Ureter (tissue), 1 donor: ENCODE measurements at regions not wholly inside any gene's neighbourhood (a gene's known extent, or its start where the extent isn't known, plus 50 kb on each side); places are given as distances from the start of the nearest gene placed in this dataset.

Source experiments
- DNase-seq: peaks from one replicate; pipeline ENCODE4 v3.0.0-alpha.2; 2020; ENCODE audit warnings: low spot score
- donor health status: DM: yes; HTN: yes; CAD: no.

DNA sequence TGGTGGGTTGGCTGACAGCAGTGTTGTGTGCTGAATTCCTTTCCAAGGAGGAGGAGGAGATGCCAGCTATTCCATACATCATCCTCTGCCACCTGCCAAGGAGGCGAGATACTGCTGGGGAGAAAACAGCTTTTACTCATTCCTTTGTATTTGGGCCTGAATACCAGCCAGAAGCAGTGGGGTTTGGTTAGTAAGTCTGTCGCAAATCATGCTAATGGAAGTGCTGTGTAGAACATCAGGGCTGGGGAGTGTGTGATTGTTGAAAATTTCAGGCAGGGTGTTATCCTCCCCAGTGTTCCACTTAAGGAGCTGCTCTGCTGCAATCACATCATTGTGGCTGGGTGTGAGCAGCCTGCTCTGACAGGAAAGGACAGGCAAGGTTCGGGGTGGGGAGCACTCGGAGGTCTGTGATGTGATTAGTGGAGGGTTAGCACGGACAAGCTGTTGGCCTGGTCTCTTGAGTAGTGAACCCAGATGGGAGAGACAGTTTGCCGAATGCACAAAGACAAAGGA is 128.2 kb upstream of the DLX2 start:
- peak; percentile 41 for DNase-seq

DNA sequence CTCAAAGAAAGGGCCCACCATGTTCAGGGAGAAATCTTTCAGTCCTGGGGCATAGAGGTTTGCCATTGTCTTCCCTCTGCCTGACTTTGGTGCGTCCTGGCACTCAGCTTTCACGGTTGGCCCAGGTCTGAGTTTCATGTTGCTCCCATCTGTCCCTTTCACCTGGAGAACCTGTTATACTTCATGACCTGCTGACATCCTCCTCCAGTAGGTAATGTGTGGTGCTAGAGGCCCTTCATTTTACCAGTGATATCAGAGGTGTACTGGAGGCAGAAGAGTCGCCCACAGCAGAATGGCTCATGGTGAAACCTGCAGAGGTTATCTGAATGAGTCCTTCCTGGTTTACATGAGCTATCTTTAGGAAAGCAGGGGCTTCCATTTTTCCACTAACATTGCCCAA is 128.8 kb upstream of the DLX2 start:
- no peak for DNase-seq

DNA sequence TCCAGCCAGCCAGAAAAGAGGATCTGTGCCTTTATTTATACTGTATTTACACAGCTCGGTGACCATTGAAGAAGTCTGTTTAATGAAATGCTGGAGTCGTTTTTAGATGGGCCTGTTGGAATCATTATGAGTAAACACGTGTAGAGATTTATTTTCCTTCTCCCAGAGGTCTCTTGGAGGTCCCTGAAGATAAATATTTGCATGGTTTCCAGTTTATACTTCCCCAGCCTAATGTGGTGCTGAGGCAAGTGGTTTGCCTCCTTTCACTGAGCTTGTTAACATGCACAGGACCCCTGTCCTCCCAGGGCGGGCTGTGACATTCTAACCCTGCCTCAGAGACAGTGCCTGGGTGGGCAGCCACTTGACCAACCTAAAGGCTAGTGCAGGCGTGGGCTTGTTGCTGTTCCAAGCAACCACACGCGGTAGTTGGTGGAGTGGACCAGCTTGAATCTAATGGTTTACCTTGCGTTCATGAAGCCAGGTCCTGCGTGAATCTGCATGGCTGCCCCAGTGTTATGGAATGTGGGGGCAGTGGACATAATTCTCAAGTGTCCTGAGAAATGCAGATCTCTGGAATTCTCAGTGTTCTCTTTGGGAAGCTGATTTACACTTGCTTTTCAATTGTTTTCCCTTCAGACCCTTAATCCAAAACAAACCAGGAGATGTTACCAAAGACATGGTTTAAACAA is 130.2 kb upstream of the DLX2 start:
- DNase-seq = no peak

DNA sequence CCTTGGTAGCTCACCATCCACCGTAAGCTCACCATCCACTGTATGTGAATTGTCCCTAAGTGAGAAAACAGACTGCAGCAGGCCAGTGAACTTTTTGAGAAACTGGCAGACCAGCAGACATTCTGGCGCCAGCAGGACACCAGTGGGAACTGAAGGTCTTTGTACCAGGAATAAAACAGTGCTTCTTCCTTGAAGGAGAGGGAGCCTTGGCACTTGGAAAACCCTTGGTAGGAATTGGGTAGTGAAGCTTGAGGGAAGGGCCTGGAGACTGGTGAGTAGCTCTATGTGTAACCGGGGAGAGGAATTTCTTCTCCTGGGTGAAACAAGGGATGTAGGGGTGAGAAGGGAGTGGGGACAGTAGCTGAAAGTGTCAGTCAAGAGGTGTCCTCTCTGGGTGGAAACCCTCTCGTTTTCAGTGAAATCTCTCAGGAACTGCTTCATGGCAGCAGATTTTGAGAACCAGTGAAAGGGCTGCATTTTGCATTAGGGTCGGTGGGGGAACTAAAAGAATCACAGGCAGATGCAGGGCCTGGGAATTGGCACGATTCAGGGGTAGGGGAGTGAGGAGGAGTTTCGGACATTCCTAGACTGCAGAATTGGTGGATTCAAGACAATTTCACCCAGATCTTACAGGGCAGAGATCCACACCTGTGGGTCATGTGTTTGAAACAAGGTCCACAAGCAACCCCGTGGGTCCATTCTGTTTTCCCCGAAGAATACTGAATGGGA is 131.5 kb upstream of the DLX2 start:
- DNase-seq = no peak

DNA sequence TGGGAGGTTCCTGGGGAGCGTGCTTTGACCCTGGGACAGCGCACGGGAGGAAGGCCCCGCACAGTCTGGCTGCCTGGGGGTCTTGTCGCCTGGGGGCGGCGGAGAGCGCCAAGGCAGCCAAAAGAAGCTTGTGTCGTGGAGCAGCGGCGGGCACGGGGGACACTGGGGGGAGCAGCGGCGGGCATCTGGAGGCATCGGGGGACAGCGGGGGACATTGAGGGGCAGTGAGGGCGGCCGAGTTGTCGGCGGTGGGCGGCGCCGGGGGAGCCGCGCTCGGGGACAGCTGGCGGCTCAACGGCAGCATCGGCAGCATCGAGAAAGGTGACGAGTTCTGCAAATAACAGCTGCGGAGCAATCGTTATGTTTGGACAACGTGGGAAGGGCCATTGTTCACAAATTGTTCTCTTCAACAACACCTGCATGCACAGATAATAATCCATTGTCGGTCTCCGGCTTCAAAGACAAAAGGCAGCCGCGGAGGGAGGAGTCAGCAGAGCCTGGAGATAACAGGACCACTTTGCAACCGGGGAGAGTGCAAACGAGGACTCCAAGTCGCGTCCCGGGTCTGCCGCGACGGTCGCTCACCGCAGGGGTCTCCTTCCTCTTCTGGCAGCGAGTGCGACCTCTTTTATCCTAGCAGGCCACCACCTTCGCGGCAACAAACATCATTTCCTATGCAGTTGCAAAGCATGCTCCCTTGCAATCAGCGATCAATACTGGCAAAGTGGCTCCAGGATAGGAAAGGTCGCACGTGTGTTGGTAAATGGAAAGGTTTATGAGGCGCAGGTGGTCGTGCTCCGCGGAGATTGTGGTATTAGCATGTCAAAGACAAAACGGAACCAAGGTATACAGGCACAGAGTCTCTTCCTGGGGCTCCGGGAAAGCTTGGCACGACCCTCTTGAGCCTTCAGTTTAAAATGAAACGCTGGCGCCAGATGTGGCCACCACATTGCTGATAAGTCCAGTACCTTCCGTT is 132.3 kb upstream of the DLX2 start:
- no peak for DNase-seq

DNA sequence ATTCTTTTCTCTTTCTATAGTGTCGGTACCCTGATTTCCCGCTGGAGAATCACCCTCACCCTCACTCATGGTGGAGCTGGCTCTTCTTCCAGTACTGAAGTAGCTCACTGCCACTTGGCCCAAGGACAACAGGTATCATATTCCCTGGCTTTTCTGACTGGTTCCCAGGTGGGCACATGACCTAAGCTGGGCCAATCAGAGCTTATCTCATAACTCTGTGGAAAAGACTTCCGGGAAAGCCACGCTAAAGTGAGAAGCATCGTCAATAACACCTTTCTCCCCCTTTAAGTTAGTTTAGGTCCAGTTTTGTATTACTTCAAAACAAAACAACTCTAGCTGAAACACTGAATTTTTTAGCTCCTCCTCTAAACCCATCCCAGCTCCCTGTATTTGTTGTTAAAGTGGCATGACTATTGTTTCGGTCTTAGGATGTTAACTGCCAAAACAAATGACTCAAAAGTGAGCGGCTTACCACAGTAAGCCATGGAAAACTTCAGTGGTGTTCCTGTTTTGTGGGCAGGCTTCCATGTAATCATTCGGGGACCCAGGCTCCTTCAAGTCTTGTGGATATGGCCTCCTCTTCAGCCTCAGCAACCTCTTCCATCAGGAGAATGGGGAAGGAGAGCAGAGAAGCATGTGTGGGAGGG is 137.4 kb upstream of the DLX2 start:
- DNase-seq = no peak

DNA sequence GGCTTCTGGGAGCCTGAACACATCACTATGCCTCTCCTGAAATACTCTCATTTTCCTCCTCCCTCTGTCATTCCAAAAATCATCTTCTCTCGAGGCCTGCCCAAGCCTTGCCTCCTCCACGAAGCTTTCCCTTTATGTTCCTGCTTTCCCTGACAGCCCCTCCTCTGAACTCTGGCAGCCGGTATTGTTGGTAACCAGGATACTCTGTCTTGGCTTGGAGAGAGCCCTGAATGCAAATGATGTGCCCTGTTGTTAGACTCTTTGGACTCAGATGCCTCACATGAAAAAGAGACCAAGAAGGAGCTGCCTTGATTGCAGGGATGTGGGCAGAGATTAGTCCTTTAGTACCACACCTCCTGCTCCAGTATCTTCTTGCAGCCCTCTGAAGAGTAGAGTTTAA is 138.5 kb upstream of the DLX2 start:
- no peak for DNase-seq

DNA sequence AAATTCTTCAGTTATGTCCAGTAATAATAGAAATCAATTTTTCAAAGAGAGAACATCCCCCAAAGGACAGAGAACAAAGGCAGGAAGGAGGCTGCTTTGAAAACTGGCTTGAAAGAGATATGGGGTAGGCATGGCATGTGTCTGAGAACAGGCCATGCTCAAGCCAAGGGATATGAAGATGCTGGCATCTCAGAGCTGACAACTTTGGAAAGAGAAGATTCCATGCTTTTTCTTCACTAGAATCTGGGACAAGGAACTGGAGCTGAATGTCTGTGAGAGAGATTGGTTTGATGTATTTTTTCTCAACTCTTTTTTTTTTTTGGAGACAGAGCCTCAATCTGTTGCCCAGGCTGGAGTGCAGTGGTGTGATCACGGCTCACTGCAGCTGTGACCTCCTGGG is 139.8 kb upstream of the DLX2 start:
- DNase-seq = no peak

DNA sequence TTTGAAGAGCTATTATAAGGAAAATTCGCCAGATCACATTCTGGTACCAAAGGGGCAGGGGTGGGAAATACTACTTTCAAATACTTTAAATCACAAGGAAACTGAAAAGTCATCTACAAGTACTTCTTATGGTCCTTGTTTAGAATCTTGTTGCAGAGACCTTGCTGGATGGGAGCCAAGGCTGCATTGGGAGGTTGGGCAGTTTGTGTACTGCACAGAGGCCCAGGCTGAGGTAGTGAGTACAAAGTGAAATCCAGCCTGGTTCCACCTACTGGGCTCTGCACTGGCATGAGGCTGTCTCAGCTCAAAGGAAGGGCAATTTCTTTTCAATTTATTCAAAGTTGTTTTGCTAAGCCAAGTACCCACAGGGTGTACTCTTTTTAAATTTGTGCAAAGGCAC is 140.3 kb upstream of the DLX2 start:
- DNase-seq = no peak

DNA sequence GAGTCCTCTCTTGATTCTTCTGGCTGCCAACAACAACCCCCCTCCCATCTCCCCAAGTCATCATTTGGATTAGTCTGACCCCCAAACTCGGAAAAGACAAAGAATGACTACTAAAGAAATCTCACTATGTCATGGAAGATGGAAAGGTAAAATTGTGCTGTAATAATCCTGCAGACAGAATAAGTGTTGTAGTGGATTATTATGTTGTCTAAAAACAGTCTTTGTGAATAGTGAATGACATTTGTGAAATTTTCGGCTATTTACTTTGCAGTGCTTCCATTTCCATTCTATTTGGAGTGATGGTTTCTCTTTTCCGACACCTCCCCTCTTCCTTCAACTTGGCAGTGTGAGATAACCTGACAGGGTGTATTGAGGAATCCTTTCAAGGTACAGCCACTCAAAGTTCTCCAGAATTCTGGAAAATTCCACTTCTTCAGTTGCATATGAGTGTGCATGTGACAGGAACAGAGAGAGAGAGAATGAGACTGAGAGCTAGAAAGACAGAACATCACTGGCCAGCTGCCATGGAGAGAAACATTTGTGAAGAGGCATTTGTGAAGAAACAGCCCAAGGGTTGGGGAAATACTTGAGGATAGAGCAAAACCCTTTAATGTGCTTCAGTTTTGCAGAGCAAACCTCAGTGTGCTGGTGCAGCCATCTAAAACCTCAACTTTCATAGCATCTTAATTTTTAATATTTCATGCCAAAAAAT is 141.9 kb upstream of the DLX2 start:
- DNase-seq = no peak

DNA sequence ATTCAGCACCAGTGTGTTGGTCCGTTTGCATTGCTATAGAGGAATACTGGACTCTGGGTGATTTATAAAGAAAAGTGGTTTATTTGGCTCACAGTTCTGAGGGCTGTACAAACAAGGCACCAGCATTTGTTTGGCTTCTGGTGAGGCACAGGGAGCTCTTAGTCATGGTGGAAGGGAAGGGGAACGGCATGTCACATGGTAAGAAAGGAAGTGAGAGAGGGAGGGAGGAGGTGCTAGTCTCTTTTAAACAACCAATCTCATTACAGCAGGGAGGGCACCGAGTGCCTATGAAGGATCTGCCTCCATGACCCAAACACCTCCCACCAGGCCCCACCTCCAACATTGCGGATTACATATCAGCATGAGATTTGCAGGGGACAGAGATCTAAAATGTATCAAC is 143.9 kb upstream of the DLX2 start:
- DNase-seq = no peak

DNA sequence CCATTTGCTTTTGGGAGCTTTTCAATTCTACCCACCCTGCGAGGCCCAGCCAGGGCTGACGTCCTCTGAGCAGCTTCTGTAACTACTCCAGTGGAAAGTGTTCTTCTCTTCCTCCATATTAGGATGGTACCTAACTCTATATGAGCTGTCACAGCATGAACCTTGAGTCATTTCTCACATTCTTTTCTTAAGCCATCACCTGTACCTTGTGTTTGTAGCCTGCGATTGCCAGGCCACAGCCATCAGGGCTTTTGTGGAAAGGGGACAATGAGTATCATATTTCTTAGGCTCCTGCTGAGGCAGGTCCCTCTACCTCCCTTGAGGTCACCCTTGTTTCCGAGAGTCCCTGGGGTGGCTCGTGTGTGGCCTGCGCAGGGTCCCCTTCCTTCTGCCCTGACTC is 144.5 kb upstream of the DLX2 start:
- DNase-seq = no peak

DNA sequence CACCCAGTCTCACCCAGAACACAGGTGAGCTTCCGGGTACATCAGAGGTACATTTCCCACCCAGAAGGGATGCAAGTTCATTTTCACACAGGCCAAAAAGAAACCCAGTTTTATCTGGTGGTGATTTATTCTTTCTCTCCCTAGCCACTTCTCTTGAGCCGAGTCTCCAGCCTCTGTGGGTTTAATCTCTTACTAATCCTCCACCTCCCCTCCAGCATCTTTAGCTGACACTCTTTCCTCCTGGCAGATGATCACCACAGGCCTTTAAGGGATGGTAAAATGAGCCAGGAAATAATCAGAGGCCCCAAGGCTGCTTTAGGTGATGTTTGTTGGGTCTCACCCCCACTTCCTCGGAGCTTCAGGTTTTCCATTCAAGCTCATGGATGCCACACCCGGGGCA is 145.7 kb upstream of the DLX2 start:
- DNase-seq = no peak

DNA sequence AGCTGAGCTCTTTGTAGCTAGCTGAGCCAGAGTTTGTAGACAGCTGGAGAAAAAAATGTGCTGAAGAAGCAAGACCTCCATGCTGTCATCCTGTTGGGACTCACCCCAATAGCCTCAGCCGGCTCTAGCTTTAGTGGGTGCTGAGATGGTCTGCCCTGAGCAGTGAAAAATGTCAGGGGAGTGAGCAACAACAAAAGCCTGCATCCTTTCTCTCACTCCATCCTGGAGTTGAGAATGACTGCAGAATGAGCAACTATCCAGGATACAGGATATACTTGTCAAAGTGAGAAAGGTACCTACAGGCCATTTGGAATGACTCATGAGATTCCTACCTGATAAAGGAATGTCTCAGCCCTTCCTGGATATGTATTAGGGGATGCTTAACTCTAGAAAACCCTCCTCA is 146.1 kb upstream of the DLX2 start:
- DNase-seq = no peak

DNA sequence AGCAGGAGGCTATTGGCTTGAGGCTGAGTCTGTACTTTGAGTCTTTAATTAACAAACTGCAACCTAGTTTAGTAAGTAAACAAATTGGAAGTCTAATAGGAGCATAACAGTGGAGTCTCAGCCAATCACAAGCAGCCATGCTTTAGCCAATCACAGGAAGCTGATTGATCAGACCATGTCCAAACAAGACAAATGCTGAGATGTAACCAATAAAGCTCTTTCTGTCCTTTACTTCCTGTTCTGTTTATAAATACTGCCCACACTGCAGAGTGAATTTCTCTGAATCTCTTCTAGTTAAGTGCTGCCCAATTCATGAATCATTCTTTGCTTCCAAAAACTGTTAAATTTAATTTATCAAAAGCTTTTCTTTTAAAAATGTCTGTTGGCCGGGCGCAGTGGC is 146.6 kb upstream of the DLX2 start:
- no peak for DNase-seq

DNA sequence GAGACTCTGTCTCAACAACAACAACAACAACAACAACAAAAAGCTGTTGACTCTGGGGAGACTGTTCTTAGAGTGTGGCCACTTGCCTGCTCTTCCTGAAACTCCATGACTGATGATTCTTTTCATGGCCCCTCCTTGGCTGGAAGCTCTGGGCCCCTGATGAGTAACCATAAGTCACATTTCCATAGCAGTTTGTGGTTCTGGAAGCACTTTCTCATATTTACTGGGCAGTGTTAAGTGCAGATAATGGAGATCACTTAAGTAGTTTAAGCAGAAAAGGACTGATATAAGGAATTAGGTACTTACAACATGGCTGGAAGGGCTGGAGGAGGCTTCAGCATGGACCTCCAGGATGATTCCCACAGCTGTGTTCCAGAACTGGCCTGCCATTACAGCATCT is 147.3 kb upstream of the DLX2 start:
- DNase-seq = no peak

DNA sequence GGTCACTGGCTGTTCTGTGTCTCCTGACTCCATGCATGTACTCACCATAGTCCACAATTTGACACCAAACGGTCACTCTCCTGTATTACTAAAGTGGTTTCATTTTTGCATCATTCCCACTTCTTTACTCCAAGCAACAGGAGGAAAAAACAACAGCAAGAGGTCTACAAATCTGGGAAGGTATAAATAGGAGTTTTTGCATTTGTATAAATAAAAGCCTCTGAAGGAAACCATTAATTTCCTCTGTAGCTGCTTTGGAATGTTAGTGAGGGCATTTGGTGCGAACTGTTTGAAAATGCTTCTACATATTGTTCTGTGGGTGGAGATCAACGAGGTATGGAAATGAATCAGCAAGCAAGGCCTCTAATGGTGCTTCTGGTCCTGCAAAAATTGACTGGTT is 148.5 kb upstream of the DLX2 start:
- no peak for DNase-seq

DNA sequence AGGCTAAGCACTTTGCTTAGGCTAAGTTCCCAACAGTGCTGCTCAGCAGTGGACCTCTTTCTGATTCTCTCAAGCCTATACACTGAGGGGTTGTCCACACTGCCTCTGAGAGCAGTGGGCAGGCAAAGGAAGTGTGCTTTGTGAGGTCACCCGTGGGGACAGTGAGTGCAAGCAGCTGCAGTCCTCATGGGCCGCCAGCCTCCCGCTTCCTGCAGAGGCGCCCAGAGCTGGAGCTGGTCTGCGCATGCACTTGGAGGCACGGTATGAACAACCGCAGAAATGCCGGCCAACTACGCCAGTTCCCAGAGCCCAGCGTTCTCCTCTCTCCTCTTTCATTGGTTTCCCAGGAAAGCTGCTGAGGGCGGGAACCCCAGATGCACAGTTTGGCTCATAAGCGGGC is 149.5 kb upstream of the DLX2 start:
- no peak for DNase-seq

DNA sequence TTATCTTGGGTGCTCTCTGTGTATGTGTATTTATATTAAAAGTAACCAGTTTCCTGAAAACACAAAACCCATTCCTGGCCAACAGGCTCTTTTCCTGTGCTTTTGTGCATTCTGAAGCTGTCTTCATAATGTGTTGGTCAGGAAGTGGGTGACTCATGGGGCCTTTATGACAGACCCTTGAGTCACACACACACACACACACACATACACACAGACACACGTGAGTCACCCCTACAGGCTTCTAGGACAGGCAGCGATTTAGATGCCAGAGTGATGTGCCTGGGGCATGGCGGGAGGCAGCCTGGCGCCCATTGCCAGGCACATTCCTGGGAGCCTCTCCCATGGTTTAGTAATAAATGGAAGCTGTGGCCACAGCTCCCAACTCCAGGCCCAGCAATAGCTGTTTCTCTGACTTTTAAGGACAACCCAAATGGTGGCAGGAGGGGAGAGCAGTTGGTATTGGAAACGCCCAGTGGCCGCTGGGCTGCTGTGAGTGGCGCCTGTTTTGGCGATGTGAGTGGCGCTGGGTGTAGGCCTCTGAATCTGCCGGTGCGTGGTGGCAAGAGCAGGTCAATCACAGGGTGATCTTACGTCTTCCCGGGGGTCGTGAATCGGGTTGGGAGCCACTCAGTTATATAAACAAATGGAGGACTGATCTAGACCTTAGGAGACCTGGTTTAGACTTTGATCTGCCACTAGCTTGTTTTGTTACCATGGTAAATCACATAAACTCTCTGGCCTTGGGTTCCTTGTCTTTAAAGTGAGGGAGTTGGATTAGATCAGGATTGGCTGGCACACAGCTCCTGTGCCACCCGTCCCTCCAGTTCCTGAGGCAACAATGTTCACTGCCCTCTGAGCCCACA is 150.7 kb upstream of the DLX2 start:
- DNase-seq = peak; percentile 78

DNA sequence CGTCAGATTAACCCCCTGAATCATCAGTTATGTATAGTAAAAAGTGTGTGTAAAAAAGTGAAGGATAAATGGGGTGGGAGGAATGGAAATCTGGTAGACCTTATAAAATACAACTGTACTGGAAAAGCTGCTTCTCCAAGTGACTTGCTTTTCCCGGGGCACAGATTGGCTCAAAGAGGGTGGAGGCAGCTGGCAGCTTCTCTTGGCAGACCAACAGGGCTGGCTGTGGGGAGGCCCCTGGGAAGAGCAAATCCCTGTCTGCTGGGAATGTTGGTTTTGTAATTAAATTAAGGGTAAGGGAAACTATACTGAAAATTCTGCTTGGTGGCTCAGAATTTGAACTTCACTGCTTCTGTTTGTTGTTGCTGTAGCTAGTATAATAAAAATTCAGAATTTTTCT is 154.2 kb upstream of the DLX2 start:
- no peak for DNase-seq
